HG03159 (cell line): ENCODE measurements at regions not wholly inside any gene's neighbourhood (a gene's known extent, or its start where the extent isn't known, plus 50 kb on each side); places are given as distances from the start of the nearest gene placed in this dataset.

ENCODE experiments used
- ATAC-seq: cut with Tn5 transposase; IDR thresholded peaks from one replicate; pipeline ENCODE4 v1.9.1; 2021; ENCODE audit warnings: mild to moderate bottlenecking, moderate library complexity; ENCODE audit not compliant: unreplicated experiment

DNA sequence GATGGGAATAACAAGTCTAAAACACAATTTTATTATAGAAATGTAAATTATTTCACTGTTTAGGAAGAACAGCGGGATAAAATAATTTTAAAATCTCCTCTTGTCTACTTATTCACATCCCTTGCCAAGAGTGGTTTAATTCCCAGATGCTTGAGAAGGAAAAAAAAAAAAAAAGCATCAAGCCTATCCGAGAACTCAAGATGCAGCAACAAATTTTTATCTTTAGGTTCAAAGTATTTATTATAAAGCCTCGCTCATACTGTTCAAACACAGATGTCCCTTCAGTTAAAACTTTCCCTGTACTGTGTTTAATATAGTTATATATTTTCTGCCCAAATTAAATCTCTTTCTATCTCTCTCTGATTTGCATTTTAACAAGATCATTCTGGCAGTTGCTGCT lies 1615.8 kb downstream of the PLA2G4A start:
- no peak for ATAC-seq

DNA sequence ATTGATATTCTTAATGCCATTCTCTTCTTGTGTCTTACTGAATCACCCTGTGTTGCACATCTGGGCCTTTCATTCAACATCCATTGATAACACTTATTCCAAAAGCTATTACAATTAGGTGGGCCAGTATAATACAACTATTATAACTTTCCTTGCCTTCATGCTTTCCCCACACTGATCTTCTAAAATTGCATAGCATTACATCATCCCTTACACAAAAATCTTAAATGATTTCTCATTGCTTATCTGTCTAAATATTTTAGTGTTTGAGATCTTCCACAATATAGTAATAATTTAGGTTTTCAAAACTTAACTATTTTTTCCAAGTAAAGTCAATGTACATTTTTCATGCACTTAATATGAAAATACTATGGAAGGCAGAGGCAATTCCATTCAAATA lies 1634.1 kb downstream of the PLA2G4A start:
- ATAC-seq: no peak

DNA sequence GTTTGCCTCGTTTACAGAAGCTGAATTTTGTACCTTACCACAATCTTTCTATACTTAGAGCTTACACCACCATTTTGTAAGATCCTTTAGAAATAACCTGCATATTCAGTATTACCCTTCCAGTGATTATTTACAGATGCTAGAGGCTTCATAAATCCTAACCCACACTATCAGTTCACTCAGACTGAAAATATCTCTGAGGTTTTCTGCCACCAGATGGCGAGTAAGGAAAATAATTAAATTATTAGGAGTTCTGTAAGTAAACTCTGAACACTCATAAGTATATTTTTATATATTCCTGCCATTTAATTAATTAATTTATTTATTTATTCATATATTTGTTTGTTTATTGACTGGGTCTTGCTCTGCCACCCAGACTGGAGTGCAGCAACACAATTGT lies 1635.2 kb downstream of the PLA2G4A start:
- no peak for ATAC-seq

DNA sequence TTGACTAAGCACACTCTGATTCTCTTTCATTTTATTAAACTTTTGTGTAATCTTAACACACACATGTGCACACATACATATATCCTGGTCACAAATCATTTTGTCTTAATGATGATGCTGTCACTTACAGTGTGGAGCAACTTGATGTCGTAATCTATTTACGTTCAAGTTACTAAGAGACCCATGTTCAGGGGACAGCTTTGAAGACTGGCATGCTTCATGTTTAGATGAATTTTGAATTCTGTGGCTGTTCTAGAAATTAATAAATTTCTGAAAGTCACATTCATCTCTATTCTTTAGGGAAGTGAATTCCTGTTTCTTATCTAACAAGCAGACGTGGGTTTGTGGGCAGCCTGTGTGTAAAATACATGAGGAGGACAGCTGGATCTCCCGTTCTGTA lies 1637.8 kb downstream of the PLA2G4A start:
- ATAC-seq: no peak

DNA sequence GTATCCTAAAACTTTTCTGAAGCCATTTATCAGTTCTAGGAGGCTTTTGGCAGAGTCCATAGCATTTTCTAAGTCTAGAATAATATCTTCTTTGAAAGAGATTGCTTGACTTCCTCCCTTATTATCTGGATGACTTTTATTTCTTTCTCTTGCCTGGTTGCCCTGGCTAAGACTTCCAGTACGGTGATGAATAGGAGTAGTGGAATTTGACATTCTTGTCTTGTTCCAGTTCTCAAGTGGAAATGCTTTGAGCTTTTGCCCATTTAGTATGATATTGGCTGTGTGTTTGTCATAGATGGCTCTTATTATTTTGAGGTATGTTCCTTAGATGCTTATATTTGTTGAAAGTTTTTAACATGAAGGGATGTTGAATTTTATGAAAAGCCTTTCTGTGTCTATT lies 1647.9 kb downstream of the PLA2G4A start:
- no peak for ATAC-seq

DNA sequence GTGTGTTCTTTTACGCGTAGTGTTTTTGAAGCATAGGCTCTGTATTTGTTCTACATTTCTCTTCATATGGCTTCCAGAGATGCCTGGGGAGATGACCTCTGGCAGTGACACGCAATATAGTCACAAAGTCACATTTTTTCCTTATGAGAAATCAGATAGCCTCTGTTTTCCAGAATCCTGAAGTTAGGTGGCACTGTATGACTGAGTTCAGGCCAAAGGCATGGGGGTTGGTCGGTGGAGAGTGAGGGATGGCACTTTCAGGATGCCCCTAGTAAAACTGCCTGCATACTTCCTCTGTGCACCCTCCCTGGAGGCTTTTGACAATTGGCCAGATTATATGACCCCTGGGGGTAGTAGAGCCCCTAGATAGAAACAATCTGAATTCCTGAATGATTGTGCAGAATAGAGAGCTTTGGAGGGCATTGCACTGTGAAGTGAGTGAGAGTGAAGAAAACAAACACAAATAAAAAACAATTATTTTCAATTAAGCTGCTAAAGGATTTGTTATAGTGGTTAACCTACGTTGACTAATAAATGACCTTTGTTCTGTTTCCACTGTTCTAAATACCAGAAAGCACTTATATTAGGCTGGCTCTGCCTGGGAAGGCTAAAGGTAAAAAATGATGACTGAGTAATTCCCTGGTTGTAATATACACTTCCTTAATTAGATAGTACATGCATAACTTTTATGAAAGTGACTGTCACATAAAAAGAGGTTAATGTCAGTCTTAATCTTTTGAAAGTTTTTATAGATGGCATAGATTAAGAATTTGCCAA lies 1660.8 kb downstream of the PLA2G4A start:
- ATAC-seq: no peak

DNA sequence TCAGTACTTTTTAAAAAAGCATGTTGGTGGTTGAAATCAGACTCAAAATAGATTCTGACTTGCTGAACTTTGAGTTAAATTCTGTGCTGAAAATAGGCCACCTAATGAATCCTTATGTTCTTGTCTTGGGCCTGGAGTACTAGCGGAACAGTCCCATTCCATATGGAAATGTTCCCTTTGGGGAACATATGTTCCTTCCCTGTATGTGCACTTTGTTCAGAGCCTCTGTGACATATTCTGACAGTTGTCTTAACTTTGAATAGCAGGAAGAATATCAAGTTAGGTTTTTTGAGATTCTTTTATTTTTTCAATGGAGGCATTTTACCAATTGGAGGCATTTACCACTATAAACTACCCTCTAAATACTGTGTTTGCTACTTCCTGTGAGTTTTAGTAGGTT lies 1667.8 kb downstream of the PLA2G4A start:
- ATAC-seq: no peak

DNA sequence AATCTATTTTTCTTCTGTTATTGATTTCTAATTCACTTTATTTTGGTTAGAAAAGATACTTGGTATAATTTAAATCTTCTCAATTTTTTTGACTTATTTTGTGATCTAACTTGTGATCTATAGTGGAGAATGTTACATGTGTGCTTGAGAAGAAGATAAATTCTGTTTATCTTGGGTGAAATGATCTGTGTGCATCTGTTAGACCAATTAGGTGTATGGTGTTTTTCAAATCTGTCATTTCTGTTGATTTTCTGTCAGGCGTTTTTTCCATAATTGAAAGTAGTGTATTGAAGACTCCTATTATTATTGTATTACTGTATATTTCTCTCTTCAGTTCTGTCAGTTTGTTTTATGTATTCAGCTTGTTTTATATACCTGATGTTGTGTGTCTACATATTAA lies 1668.3 kb downstream of the PLA2G4A start:
- ATAC-seq: no peak

DNA sequence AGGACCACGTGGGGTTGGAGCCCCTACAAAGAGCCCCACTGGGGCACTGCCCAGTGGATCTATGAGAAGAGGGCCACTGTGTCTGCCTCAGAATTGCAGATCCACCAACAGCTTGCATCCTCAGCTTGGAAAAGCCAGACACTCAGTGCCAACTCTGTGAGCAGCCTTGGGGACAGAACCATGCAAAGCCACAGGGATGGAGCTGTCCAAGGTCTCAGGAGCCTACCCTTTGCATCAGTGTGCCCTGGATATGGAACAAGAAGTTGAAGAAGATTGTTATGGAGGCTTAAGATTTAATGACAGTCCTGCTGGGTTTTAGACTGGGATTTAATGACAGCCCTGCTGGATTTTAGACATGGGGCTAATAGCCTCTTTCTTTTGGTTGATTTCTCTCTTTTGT lies 1670.9 kb downstream of the PLA2G4A start:
- ATAC-seq: no peak

DNA sequence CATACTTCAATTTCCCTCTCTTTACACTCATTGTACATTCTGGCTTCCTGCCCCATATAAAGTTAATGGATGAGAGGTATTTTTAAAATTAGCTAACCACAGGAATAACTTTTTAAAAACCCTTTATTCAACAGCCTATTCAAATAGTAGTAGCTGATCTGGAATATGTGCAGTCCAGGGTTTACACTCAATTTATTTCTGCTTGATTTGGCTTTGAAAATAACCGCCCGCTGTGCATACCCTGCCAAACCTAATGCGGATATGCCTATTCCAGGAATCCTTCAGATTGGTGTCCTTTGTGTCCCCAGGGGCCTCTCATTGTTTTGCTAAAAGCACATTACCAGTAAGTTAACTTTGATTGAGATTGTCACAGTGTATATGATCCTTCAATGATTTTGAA lies 1686.2 kb downstream of the PLA2G4A start:
- no peak for ATAC-seq

DNA sequence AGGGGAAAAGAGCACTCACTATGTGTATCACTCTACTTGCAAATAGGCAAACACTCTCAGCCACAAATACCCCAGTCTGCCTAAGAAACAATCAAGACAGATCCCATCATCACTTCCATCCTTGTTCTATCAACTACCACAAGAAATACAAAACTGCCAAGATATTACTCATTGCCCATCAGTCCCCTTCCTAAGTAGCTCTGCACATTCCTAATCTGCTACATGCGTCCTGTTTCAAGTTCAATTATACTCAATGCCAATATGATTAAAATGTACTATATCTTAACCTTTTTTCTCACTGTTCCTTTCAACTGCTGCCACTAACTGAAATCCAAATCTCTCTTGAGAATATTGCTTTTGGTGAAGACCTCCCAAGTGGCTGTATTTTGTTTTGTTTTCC lies 1688.4 kb downstream of the PLA2G4A start:
- no peak for ATAC-seq

DNA sequence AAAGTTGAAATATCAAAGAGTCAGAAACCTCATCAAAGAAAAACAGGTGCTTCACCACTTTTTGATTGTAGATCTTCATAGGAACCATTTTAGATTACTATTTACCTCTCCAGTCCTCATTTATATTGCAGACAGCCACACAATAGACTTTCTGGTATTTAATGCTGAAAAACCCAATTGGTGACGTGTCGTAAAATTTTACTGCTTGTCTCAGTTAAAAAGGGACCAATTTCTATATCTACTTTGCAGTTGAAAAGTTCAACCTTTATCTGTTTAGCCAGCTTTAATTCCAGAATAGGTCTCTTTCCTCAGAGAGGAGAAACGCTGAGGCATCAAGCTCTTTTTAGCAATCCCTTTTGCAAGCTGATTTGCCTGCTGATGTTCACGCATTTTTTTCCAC lies 1722.4 kb downstream of the PLA2G4A start:
- no peak for ATAC-seq

DNA sequence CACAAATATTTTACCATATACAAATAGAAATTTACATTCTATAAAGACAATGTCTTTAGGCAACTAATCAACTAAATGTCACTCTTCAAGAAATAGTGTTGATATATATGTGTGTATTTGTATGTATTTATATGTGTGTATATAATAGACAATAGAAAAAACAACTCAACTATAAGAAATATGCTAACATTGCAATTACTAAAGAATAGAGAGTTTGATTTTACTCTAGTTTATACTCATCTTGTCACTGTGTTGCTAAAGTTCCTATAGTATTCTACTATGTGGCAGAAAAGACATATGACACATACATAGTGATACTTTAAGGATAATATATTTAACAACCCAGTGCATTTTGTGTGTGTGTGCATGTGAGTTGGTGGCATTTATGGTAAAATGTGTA lies 1728.3 kb downstream of the PLA2G4A start:
- no peak for ATAC-seq

DNA sequence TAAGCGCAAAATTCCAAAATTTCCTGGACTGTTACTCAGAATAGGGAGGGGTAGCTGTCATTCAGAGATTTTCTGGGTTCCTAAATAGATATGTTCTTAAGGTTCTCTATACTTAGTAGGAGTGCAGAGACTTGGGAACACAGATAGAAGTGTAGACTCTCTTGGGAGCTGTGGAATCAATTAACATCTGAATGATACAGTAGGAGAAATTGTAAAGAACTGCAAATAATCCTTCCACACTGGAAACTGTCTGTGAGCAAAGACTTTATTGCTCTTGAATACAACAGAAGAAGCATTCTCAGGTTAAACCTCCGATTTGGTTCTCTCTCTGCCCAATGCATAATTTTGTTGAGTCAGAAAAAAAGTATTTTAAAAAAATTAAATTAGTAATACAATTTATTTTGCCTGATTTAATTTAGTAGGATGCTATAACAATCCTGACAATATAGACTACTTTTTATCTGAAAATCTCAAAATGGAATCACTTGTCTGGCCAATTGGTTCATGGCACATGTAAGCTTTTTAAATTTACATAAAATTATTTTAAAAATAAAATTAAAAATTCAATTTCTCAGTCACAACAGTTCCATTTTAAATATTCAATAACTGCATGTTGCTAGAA lies 1754.3 kb downstream of the PLA2G4A start:
- no peak for ATAC-seq

DNA sequence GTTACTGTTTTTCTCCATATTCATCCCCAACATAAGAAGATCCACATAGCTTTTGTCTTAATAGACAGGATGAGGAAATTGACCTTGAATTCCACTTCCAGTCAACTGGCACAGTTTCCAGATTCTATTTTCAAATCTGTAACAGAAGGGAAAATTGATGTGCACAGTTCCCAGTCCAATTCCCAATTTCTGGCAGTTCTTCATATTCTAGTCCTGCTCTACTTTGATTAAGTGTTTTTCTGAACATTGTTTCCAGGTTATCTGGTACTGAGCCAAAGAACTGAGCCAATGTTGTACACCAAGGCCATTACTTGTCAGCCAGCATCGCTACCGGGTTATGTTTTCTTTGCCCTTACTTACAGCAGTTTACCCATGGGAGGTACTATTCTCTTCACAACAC lies 1755.4 kb downstream of the PLA2G4A start:
- ATAC-seq: no peak

DNA sequence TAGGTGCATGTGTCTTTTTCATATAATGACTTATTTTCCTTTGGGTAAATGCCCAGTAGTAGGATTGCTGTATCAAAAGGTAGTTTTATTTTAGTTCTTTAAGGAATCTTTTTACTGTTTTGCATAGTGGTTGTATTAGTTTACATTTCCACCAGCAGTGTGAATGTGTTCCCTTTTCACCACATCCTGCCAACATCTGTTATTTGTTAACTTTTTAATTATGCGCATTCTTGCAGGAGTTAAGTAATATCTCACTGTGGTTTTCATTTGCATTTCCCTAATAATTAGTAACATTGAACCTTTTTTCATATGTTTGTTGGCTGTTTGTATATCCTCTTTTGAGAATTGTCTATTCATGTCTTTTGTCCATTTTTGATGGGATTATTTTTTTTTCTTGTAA lies 1761.9 kb downstream of the PLA2G4A start:
- no peak for ATAC-seq

DNA sequence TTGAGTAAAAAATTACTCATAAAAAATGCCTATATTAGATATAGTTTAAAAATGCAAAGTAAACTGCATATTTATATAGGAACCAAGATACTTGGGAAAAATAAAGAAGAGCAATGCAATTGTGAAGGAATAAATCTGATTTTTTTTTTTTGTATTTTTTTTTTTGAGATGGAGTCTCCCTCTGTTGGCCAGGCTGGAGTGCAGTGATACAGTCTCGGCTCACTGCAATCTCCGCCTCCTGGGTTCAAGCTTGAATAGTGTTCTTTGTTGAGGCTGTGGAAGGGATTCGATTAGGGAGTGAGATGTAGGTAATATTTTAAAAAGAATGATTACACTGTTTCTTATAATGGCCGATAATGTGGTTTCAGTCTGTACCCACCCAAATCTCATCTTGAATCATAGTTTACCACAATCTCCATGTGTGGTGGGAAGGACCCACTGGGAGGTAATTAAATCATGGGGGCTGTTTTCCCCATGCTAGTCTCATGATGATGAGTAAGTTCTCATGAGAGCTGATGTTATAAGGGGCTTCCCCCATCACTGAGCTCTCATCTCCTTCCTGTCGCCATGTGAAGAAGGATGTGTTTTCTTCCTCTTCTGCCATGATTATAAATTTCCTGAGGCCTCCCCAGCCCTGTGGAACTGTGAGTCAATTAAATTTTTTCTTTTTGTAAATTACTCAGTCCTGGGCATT lies 1765.9 kb downstream of the PLA2G4A start:
- ATAC-seq: no peak

DNA sequence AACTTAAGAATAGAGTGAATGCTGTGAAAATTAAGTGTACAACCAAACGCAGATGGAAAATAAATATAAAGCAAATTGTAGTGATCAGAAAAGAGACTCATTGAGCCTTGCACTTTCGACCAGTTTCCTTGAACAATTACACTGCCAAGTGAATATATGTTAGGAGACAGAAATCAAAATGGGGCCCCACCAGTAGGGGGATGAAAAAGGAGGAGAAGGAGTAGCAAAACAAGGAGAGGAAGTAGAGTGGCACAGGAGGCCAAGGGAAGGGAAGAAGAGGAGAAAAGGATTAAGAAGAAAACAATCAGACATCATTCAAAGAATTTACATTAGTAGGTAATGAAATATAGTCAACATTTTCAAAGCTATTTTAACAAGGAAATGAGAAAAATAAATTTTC lies 1770.6 kb downstream of the PLA2G4A start:
- no peak for ATAC-seq

DNA sequence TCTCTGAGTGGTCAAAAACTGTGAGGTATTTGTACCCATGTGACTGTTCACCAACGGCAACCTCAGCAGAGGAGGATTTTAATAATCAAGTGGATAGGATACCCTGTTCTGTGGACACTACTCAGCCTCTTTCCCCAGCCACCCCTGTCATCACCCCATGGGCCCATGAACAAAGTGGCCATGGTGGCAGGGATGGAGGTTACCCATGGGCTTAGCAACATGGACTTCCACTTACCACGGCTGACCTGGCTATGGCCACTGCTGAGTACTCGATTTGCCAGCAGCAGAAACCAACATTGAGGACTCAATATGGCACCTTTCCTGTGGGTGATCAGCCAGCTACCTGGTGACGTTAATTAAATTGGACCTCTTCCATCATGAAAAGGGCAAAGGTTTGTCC lies 1782.7 kb downstream of the PLA2G4A start:
- no peak for ATAC-seq

DNA sequence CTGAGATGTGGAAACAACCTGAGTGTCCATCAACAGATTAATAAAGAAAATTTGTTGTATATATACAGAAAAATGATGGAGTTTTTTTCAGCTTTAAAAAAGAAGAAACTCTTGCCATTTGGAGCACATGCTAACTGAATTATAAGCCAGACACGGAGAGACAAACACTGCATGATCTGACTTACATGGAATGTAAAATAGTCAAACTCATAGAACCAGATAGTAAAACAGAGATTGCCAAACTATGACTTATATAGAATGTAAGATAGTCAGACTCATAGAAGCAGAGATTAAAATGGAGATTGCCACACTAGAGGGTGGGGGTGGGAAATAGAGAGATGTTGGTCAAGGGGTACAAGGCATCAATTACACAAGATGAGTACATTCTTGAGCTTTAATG lies 1786.6 kb downstream of the PLA2G4A start:
- no peak for ATAC-seq

DNA sequence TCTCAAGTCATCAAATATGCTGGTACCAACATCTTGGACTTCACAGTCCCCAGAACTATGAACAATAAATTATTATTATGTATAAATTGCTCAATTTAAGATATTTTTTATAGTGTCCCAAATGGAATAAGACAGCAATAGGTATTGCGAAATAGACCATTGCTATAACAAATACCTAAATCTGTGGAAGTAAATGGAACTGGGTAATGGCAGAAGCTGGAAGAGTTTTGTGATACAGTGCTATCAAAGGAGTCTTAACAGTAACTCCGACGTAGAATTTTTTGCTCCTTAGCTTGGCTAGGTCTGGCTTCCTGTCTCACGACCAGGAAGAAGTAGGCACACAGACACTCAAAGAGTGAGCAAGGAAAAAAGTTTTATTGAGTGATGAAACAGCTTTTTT lies 1791.5 kb downstream of the PLA2G4A start:
- ATAC-seq: no peak

DNA sequence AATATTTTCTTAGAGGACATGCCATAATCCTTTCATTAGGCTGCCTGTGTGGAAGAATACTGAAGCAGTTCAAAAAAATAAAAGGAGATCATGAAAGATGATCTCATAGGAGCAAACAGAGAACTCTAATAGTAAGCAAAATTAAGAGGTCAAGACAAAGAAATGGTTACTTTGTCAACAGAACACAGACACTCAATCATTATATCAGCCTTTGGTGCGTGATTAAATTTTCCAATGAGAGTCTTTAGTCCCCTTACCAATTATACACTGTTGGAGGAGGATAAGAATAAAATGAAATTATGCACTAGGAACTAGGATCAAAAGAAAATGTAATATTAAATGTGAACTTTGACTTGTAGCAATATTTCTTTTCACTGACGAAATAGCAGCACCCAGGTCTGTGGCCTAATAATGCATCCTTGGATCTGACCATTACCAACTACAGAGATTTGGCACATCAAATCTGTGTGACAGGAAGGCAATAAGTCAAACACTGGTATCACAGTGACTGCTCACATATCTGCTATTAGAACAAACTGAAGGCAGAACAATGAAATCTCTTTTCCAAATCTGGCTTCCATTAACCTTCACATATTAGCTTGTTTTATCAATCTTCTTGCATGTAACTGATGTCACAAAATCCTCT lies 1812.9 kb downstream of the PLA2G4A start:
- ATAC-seq: no peak
